ENCODE measurements at regions not wholly inside any gene's neighbourhood (a gene's known extent, or its start where the extent isn't known, plus 50 kb on each side); places are given as distances from the start of the nearest gene placed in this dataset.

DNA sequence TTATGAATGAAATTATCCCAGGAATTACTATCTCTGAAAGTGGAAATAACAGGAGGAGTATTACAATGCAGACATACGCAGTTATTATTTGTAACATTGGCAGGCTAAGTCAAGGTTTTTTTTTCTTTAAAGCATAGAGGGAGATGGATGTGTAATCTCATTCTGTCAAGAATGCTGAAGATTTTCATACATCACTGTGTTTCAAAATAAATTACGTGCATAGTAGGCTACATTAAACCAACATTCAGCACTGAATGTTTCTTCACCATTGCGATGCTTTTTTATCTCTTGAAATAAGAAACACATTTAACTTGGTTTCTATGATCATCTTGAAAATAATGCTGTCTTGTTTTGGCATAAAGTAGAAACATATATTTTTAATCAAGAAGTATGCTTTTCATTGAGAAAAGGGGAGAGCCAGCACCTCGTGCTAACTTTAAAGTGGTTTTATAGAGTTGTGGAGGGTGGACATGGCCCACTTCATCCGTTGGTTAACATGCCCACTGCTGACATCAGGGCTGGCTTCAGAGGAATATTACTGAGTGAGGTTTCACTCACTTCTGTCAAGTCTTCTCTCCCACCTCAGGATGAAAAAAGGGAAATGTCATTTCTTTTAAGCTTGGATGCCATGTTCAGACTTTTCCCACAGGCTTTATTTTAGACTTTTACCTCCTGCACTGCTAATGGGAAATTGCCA is 203.6 kb upstream of the MEF2C start:
- Histone ChIP-seq H3K27ac (no peak overlapping the region), H3K4me3 (no peak overlapping the region), H3K36me3 (no peaks in the 10 kb centered on the region), H3K4me1 (no peaks in the 10 kb centered on the region), H3K9me3 (no peaks in the 10 kb centered on the region), H3K27me3 (no peaks in the 10 kb centered on the region)
- 91 to 96% methylated on average over 5 of the region's 5 CpGs for WGBS, 2 donors
- no peak for TF ChIP-seq POLR2A (IDR thresholded peaks at IDR 0.05)
- no peak for TF ChIP-seq EP300 (IDR thresholded peaks at IDR 0.05)
- TF ChIP-seq CTCF (IDR thresholded peaks at IDR 0.05) = no peak
- no peak for TF ChIP-seq POLR2AphosphoS5 (IDR thresholded peaks at IDR 0.05)
- no peak for DNase-seq
- intact Hi-C loops (cut with DNase I) = no loop called here

GRCh38 chr5:89083791-89084190 is 200.8 kb upstream of the MEF2C start:
- Histone ChIP-seq H3K9me3 (no peaks in the 10 kb centered on the region), H3K4me1 (no peaks in the 10 kb centered on the region), H3K27me3 (no peaks in the 10 kb centered on the region), H3K27ac (no peak overlapping the region), H3K36me3 (no peaks in the 10 kb centered on the region), H3K4me3 (no peak overlapping the region)
- intact Hi-C loops (cut with DNase I) = no loop called here
- WGBS, 2 donors = 91 to 93% methylated on average over 1 of the region's 1 CpG
- no peak for TF ChIP-seq CTCF (IDR thresholded peaks at IDR 0.05)
- TF ChIP-seq POLR2AphosphoS5 (IDR thresholded peaks at IDR 0.05) = no peak
- no peak for TF ChIP-seq POLR2A (IDR thresholded peaks at IDR 0.05)
- TF ChIP-seq EP300 (IDR thresholded peaks at IDR 0.05) = no peak
- no peak for DNase-seq

DNA sequence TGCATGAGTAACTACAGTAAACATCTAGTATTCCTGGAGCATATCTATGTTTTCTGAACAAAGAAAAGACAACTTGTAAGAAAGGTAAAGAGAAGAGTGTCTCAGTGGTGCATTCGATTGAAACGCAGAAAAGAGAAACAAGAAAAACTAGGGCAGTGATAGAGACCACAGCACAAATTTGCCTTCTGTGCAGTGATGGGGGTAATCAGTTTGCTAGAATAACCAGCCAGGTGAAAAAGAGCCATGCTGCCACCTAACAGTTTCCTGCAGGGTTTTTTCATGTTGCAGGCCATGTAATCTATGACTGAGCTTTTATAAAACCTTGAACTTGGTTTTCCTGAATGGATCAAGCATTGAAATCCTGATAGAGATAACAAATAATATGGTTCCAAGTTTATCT is 198.4 kb upstream of the MEF2C start:
- no peaks in the 10 kb centered on the region for H3K27me3 ChIP-seq
- no peak for DNase-seq
- H3K4me1 ChIP-seq = no peaks in the 10 kb centered on the region
- TF ChIP-seq POLR2A (IDR thresholded peaks at IDR 0.05) (no peak), CTCF (IDR thresholded peaks at IDR 0.05) (no peak), POLR2AphosphoS5 (IDR thresholded peaks at IDR 0.05) (no peak), EP300 (IDR thresholded peaks at IDR 0.05) (no peak)
- no peak overlapping the region for H3K27ac ChIP-seq
- intact Hi-C loops (cut with DNase I) = no loop called here
- H3K9me3 ChIP-seq = no peaks in the 10 kb centered on the region
- 78 to 95% methylated on average over 2 of the region's 2 CpGs for WGBS, 2 donors
- no peak overlapping the region for H3K4me3 ChIP-seq
- no peaks in the 10 kb centered on the region for H3K36me3 ChIP-seq

GRCh38 chr5:89080467-89081116 is 197.6 kb upstream of the MEF2C start:
- DNase-seq = no peak
- Histone ChIP-seq H3K36me3 (no peaks in the 10 kb centered on the region), H3K4me1 (no peaks in the 10 kb centered on the region), H3K27me3 (no peaks in the 10 kb centered on the region), H3K27ac (no peak overlapping the region), H3K9me3 (no peaks in the 10 kb centered on the region), H3K4me3 (no peak overlapping the region)
- WGBS, 2 donors = 86 to 90% methylated on average over 5 of the region's 5 CpGs
- no peak for TF ChIP-seq POLR2AphosphoS5 (IDR thresholded peaks at IDR 0.05)
- TF ChIP-seq POLR2A (IDR thresholded peaks at IDR 0.05) = no peak
- TF ChIP-seq CTCF (IDR thresholded peaks at IDR 0.05) = no peak
- no peak for TF ChIP-seq EP300 (IDR thresholded peaks at IDR 0.05)
- intact Hi-C loops (cut with DNase I) = no loop called here
